GM12874 (cell line): ENCODE measurements at regions not wholly inside any gene's neighbourhood (a gene's known extent, or its start where the extent isn't known, plus 50 kb on each side); places are given as distances from the start of the nearest gene placed in this dataset.

Source experiments
- CTCF ChIP-seq: IDR thresholded peaks from 2 replicates; pipeline ENCODE4 v1.5.1; 2011; ENCODE audit warnings: low read depth, mild to moderate bottlenecking, control low read depth, low read length, moderate library complexity; ENCODE audit not compliant: insufficient read depth

GRCh38 chr17:71338396-71338795, 782.4 kb upstream of the SOX9 start:
- no peak for TF ChIP-seq CTCF

GRCh38 chr17:71339206-71339605, 781.6 kb upstream of the SOX9 start:
- TF ChIP-seq CTCF, result no peak

- TF ChIP-seq CTCF, result no peak
Observed at GRCh38 chr17:71342737-71343136, 778.1 kb upstream of the SOX9 start.

- no peak for TF ChIP-seq CTCF
Observed at GRCh38 chr17:71349908-71350600, 770.8 kb upstream of the SOX9 start.

GRCh38 chr17:71360301-71360700, 760.5 kb upstream of the SOX9 start:
- TF ChIP-seq CTCF, result no peak

- no peak for TF ChIP-seq CTCF
Observed at GRCh38 chr17:71361656-71362450, 759.0 kb upstream of the SOX9 start.

GRCh38 chr17:71363661-71364060, 757.2 kb upstream of the SOX9 start:
- TF ChIP-seq CTCF, result no peak
